GM13976 (cell line): ENCODE measurements at regions not wholly inside any gene's neighbourhood (a gene's known extent, or its start where the extent isn't known, plus 50 kb on each side); places are given as distances from the start of the nearest gene placed in this dataset.
A peak's percentile ranks its signal among the peaks of the same experiment; 100 is the strongest.
"Not testable (repeated sequence)": the region's sequence is repeated elsewhere in the genome, so short reads cannot be mapped to it uniquely, and the experiment has no call there.

Experiments
- DNase-seq: peaks from one replicate; pipeline ENCODE4 v3.0.0; 2012; ENCODE audit warnings: low spot score
- CTCF ChIP-seq: IDR thresholded peaks from 2 replicates; pipeline ENCODE4 v1.5.1; 2012; ENCODE audit warnings: borderline replicate concordance, mild to moderate bottlenecking; ENCODE audit not compliant: insufficient read depth; ENCODE audit errors: extremely low read depth, missing control alignments, control extremely low read depth
- in situ Hi-C: fragments of 300-500 bp; cut with MboI; formaldehyde crosslinking; loops from one replicate; pipeline ENCODE4 v1.12.0; 2022; ENCODE audit warnings: low sequenced_read_pairs, mixed read lengths, inconsistent platforms; ENCODE audit not compliant: unreplicated experiment

GRCh38 chr12:104886418-104887401 is 71.4 kb downstream of the SLC41A2 start:
- no peak for TF ChIP-seq CTCF
- DNase-seq, result no peak
- in situ Hi-C loops, result no loop called here

- DNase-seq, result not testable (repeated sequence)
- in situ Hi-C loops, result loop anchor here (10.0 kb wide), 2 partner anchors 194 to 494 kb away; no protein-coding TSS in a partner anchor
Measured at GRCh38 chr12:104878858-104879257, 79.2 kb downstream of the SLC41A2 start.

GRCh38 chr12:104877103-104877705 is 80.9 kb downstream of the SLC41A2 start:
- TF ChIP-seq CTCF, result peak; percentile 69
- peak; percentile 42 for DNase-seq
- in situ Hi-C loops, result loop anchor here (10.0 kb wide), 2 partner anchors 192 to 492 kb away; no protein-coding TSS in a partner anchor

- no peak for TF ChIP-seq CTCF
- DNase-seq, result no peak
- in situ Hi-C loops, result loop anchor here (10.0 kb wide), 2 partner anchors 189 to 489 kb away; no protein-coding TSS in a partner anchor
Measured at GRCh38 chr12:104873374-104873773, 84.7 kb downstream of the SLC41A2 start.

- in situ Hi-C loops, result loop anchor here (10.0 kb wide), 2 partner anchors 186 to 486 kb away; no protein-coding TSS in a partner anchor
- no peak for DNase-seq
- TF ChIP-seq CTCF, result no peak
Measured at GRCh38 chr12:104870797-104871196, 87.3 kb downstream of the SLC41A2 start.

- TF ChIP-seq CTCF, result no peak
- in situ Hi-C loops, result no loop called here
- no peak for DNase-seq
Measured at GRCh38 chr12:104866291-104866690, 91.8 kb downstream of the SLC41A2 start.
